ENCODE measurements at regions not wholly inside any gene's neighbourhood (a gene's known extent, or its start where the extent isn't known, plus 50 kb on each side); places are given as distances from the start of the nearest gene placed in this dataset.

GRCh38 chr2:22634167-22634566, 750.8 kb upstream of the KLHL29 start:
- no peak overlapping the region for H3K27ac Mint-ChIP-seq

GRCh38 chr2:22656426-22656825, 728.6 kb upstream of the KLHL29 start:
- TF ChIP-seq EZH2phosphoT487 (IDR thresholded peaks at IDR 0.05) (no peak), EZH2 (IDR thresholded peaks at IDR 0.05) (no peak), CTCF (IDR thresholded peaks at IDR 0.05) (no peak)
- no peak overlapping the region for H3K4me2 ChIP-seq
- H4K20me1 ChIP-seq (ENCODE audit: low read depth), result peaks cover 5% of the 10 kb centered on the region
- no peaks in the 10 kb centered on the region for H3K4me1 ChIP-seq
- no peak overlapping the region for H3K9ac ChIP-seq
- no peak overlapping the region for H3K27ac Mint-ChIP-seq
- no peak overlapping the region for H3K4me3 ChIP-seq
- no peak overlapping the region for H2AFZ ChIP-seq (replicated peaks)
- peaks cover 79% of the 10 kb centered on the region for H3K79me2 ChIP-seq (ENCODE audit: low read depth)
- H3K36me3 Mint-ChIP-seq, result peaks cover 10% of the 10 kb centered on the region
- peak; percentile 13 for DNase-seq (ENCODE audit: low spot score)
- no peaks in the 10 kb centered on the region for H3K4me1 Mint-ChIP-seq
- no peaks in the 10 kb centered on the region for H3F3A ChIP-seq (ENCODE audit: low read depth)
- H3K4me3 Mint-ChIP-seq, result no peak overlapping the region
- no peaks in the 10 kb centered on the region for H3K9me3 ChIP-seq (ENCODE audit: low read depth)
- no peaks in the 10 kb centered on the region for H3K27me3 Mint-ChIP-seq (ENCODE audit: insufficient read depth, low read depth)
- no peaks in the 10 kb centered on the region for H3K36me3 ChIP-seq
- H3K27ac ChIP-seq, result no peak overlapping the region
- H3K27me3 ChIP-seq, result no peaks in the 10 kb centered on the region
- H3K9me3 Mint-ChIP-seq, result peaks cover 8% of the 10 kb centered on the region

More at GRCh38 chr2:22634167-22634566, 750.8 kb upstream of the KLHL29 start:
- H3F3A ChIP-seq (ENCODE audit: low read depth), result no peaks in the 10 kb centered on the region
- Mint-ChIP-seq H3K36me3 (peaks cover 14% of the 10 kb centered on the region), H3K9me3 (no peaks in the 10 kb centered on the region), H3K27me3 (ENCODE audit: insufficient read depth, low read depth) (no peaks in the 10 kb centered on the region), H3K4me1 (no peaks in the 10 kb centered on the region), H3K4me3 (no peak overlapping the region)
- H3K36me3 ChIP-seq, result peaks cover 22% of the 10 kb centered on the region
- no peaks in the 10 kb centered on the region for H3K79me2 ChIP-seq (ENCODE audit: low read depth)
- TF ChIP-seq CTCF (IDR thresholded peaks at IDR 0.05), result no peak
- no peak for DNase-seq (ENCODE audit: low spot score)
- peak overlapping the region; percentile 6 for H3K27ac ChIP-seq
- no peaks in the 10 kb centered on the region for H4K20me1 ChIP-seq (ENCODE audit: low read depth)
- no peak overlapping the region for H2AFZ ChIP-seq (replicated peaks)
- H3K4me3 ChIP-seq, result no peak overlapping the region
- H3K4me2 ChIP-seq, result no peak overlapping the region
- peaks cover 8% of the 10 kb centered on the region for H3K4me1 ChIP-seq
- no peaks in the 10 kb centered on the region for H3K27me3 ChIP-seq
- H3K9ac ChIP-seq, result no peak overlapping the region
- H3K9me3 ChIP-seq (ENCODE audit: low read depth), result no peaks in the 10 kb centered on the region

GRCh38 chr2:22673529-22673928, 711.5 kb upstream of the KLHL29 start:
- H3K9me3 Mint-ChIP-seq, result no peaks in the 10 kb centered on the region
- H3K9me3 ChIP-seq (ENCODE audit: low read depth), result no peaks in the 10 kb centered on the region
- H3K79me2 ChIP-seq (ENCODE audit: low read depth), result peaks cover 95% of the 10 kb centered on the region
- H3K4me1 Mint-ChIP-seq, result no peaks in the 10 kb centered on the region
- no peak overlapping the region for H3K27ac ChIP-seq
- H3K27me3 ChIP-seq, result no peaks in the 10 kb centered on the region
- H3K36me3 ChIP-seq, result no peaks in the 10 kb centered on the region
- H3K4me1 ChIP-seq, result no peaks in the 10 kb centered on the region
- no peak overlapping the region for H3K4me3 Mint-ChIP-seq
- H4K20me1 ChIP-seq (ENCODE audit: low read depth), result peaks cover 19% of the 10 kb centered on the region
- no peaks in the 10 kb centered on the region for H3K27me3 Mint-ChIP-seq (ENCODE audit: insufficient read depth, low read depth)
- no peaks in the 10 kb centered on the region for H3F3A ChIP-seq (ENCODE audit: low read depth)
- no peak overlapping the region for H3K27ac Mint-ChIP-seq
- DNase-seq (ENCODE audit: low spot score), result no peak
- H3K4me3 ChIP-seq, result no peak overlapping the region
- TF ChIP-seq EZH2phosphoT487 (IDR thresholded peaks at IDR 0.05) (no peak), CTCF (IDR thresholded peaks at IDR 0.05) (no peak), EZH2 (IDR thresholded peaks at IDR 0.05) (no peak)
- no peak overlapping the region for H2AFZ ChIP-seq (replicated peaks)
- H3K9ac ChIP-seq, result no peak overlapping the region
- no peak overlapping the region for H3K4me2 ChIP-seq
- H3K36me3 Mint-ChIP-seq, result peaks cover 2% of the 10 kb centered on the region
